Osteoblast (primary cell): ENCODE measurements at regions not wholly inside any gene's neighbourhood (a gene's known extent, or its start where the extent isn't known, plus 50 kb on each side); places are given as distances from the start of the nearest gene placed in this dataset.
"Not testable (repeated sequence)": the region's sequence is repeated elsewhere in the genome, so short reads cannot be mapped to it uniquely, and the experiment has no call there.

ENCODE experiments used
- DNase-seq: peaks from one replicate; pipeline ENCODE4 v3.0.0; 2011; ENCODE audit warnings: low spot score, mixed read lengths; ENCODE audit not compliant: insufficient read length; ENCODE audit errors: missing footprints
- H2AFZ ChIP-seq: 2 replicates; pipeline ENCODE4 v1.6.0; 2011; ENCODE audit warnings: mild to moderate bottlenecking, low read length
- H3K27ac ChIP-seq: 2 replicates; pipeline ENCODE4 v1.5.1; 2011; ENCODE audit warnings: mild to moderate bottlenecking, low read depth, low read length, moderate library complexity
- H3K27me3 ChIP-seq: 2 replicates; pipeline ENCODE4 v1.6.0; 2012; ENCODE audit warnings: mild to moderate bottlenecking, control low read depth, inconsistent platforms, low read length, moderate library complexity; ENCODE audit not compliant: insufficient read depth
- H3K36me3 ChIP-seq: 2 replicates; pipeline ENCODE4 v1.5.1; 2011; ENCODE audit warnings: mild to moderate bottlenecking, low read length, control low read depth, moderate library complexity; ENCODE audit not compliant: insufficient read depth
- H3K4me1 ChIP-seq: 2 replicates; pipeline ENCODE4 v1.5.1; 2011; ENCODE audit warnings: mild to moderate bottlenecking, low read length, control low read depth, moderate library complexity; ENCODE audit not compliant: insufficient read depth
- H3K4me2 ChIP-seq: 2 replicates; pipeline ENCODE4 v1.6.0; 2011; ENCODE audit warnings: mild to moderate bottlenecking, low read length; ENCODE audit not compliant: insufficient read depth
- H3K4me3 ChIP-seq: fragments of 200-600 bp; sonication (generic); 3 replicates; pipeline ENCODE4 v1.5.1; 2012; ENCODE audit warnings: mild to moderate bottlenecking, low read length, inconsistent platforms; ENCODE audit not compliant: insufficient read depth
- H3K79me2 ChIP-seq: 2 replicates; pipeline ENCODE4 v1.6.0; 2012; ENCODE audit warnings: mild to moderate bottlenecking, low read length, control low read depth, inconsistent platforms; ENCODE audit not compliant: insufficient read depth
- H3K9me3 ChIP-seq: 2 replicates; pipeline ENCODE4 v1.5.1; 2011; ENCODE audit warnings: low read depth, low read length, control low read depth
- H4K20me1 ChIP-seq: 2 replicates; pipeline ENCODE4 v1.6.0; 2012; ENCODE audit warnings: mild to moderate bottlenecking, low read length, control low read depth; ENCODE audit not compliant: insufficient read depth
- TF ChIP-seq, protein P1 (sequence below): IDR thresholded peaks from 2 replicates; pipeline ENCODE4 v1.5.1; 2011; ENCODE audit warnings: mild to moderate bottlenecking, low read depth, low read length, moderate library complexity; ENCODE audit errors: extremely low read depth

DNA sequence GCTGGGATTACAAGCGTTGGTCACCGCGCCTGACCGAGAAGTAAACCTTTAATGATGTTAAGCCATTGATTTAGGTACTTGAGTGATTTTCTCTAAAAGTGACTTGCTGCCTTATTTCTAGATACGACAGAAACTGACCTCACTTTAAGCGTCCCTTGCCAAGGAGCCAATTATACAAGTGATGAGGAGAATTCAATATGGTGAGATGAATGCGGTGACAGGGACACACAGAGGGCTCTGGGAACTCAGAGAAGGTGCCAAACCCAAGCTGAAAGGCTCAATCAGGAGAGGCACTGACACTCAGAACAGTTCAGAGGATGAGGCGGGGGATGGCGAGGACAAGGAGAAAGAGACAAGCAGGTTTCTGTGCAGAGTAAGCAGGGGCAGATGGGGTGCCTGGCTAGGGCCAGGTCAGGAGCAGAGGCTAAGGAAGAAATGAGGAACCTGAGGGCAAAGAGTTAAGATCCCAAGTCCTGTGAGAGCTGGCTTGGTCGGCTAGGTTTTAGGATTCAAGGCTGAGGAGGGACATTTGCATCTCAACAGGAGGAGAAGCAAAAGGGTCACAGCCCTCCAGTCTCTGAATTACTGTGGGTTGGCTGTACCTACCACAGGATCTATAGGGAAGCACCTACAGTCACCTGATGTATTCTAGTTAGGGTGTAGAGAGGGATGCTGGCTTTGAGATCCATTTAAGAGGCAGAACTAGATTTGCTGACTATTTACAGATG lies 83.2 kb upstream of the USP24 start:
- Histone ChIP-seq H3K27ac (no peak overlapping the region), H2AFZ (no peak overlapping the region), H3K9me3 (no peaks in the 10 kb centered on the region), H3K4me2 (no peak overlapping the region), H3K79me2 (no peaks in the 10 kb centered on the region), H3K36me3 (no peaks in the 10 kb centered on the region), H3K4me1 (no peaks in the 10 kb centered on the region), H3K4me3 (no peak overlapping the region), H3K27me3 (no peaks in the 10 kb centered on the region), H4K20me1 (no peaks in the 10 kb centered on the region)
- no peak for DNase-seq
- TF ChIP-seq, protein P1, sequence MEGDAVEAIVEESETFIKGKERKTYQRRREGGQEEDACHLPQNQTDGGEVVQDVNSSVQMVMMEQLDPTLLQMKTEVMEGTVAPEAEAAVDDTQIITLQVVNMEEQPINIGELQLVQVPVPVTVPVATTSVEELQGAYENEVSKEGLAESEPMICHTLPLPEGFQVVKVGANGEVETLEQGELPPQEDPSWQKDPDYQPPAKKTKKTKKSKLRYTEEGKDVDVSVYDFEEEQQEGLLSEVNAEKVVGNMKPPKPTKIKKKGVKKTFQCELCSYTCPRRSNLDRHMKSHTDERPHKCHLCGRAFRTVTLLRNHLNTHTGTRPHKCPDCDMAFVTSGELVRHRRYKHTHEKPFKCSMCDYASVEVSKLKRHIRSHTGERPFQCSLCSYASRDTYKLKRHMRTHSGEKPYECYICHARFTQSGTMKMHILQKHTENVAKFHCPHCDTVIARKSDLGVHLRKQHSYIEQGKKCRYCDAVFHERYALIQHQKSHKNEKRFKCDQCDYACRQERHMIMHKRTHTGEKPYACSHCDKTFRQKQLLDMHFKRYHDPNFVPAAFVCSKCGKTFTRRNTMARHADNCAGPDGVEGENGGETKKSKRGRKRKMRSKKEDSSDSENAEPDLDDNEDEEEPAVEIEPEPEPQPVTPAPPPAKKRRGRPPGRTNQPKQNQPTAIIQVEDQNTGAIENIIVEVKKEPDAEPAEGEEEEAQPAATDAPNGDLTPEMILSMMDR = no peak

DNA sequence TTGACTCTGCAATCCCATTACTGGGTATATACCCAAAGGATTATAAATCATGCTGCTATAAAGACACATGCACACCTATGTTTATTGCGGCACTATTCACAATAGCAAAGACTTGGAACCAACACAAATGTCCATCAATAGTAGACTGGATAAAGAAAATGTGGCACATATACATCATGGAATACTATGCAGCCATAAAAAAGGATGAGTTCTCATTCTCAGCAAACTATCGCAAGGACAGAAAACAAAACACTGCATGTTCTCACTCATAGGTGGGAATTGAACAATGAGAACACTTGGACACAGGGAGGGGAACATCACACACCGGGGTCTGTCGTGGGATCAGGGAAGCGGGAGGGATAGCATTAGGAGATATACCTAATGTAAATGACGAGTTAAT lies 81.1 kb upstream of the USP24 start:
- not testable (repeated sequence) for H3K4me1 ChIP-seq, H3K4me3 ChIP-seq, H4K20me1 ChIP-seq, H2AFZ ChIP-seq, H3K9me3 ChIP-seq, H3K27ac ChIP-seq, DNase-seq, H3K36me3 ChIP-seq, H3K27me3 ChIP-seq, H3K4me2 ChIP-seq, H3K79me2 ChIP-seq

DNA sequence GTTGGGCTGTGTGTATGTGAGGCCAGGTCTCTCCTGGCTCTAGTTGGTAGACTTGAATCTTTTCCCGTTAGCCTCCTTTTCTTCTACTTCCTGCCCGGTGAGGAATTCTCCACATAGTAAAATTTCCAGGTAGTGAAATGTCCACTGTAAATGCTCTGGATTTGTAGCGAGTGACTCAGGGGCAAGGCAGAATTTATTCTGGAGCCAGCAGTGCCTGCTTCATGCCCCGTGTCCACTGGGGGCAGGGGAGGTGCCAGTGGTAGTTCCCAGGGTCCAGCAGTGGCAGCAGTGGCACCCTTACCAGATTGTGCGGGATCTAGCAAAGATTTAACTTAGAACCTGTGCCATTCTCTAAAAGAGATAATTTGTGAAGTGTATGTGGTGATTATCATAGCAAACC lies 74.5 kb upstream of the USP24 start:
- Histone ChIP-seq H4K20me1 (no peaks in the 10 kb centered on the region), H3K27ac (no peak overlapping the region), H3K4me1 (peaks cover 16% of the 10 kb centered on the region), H3K79me2 (no peaks in the 10 kb centered on the region), H3K4me3 (no peak overlapping the region), H3K27me3 (no peaks in the 10 kb centered on the region), H3K36me3 (no peaks in the 10 kb centered on the region), H3K9me3 (no peaks in the 10 kb centered on the region), H3K4me2 (no peak overlapping the region), H2AFZ (no peak overlapping the region)
- DNase-seq = peak; percentile 71
- TF ChIP-seq, protein P1 = peak; percentile 34

- no peak for DNase-seq
- H3K4me2 ChIP-seq = no peak overlapping the region
- no peaks in the 10 kb centered on the region for H3K79me2 ChIP-seq
- peak overlapping the region; percentile 61 for H3K27ac ChIP-seq
- no peaks in the 10 kb centered on the region for H3K9me3 ChIP-seq
- H4K20me1 ChIP-seq = no peaks in the 10 kb centered on the region
- peaks cover 16% of the 10 kb centered on the region for H3K4me1 ChIP-seq
- no peaks in the 10 kb centered on the region for H3K27me3 ChIP-seq
- H2AFZ ChIP-seq = no peak overlapping the region
- H3K36me3 ChIP-seq = no peaks in the 10 kb centered on the region
- H3K4me3 ChIP-seq = no peak overlapping the region
- TF ChIP-seq, protein P1 = no peak
Measured at GRCh38 chr1:55289042-55289441, 73.9 kb upstream of the USP24 start.
